ENCODE measurements at regions not wholly inside any gene's neighbourhood (a gene's known extent, or its start where the extent isn't known, plus 50 kb on each side); places are given as distances from the start of the nearest gene placed in this dataset.
"Not testable (repeated sequence)": the region's sequence is repeated elsewhere in the genome, so short reads cannot be mapped to it uniquely, and the experiment has no call there.

DNA sequence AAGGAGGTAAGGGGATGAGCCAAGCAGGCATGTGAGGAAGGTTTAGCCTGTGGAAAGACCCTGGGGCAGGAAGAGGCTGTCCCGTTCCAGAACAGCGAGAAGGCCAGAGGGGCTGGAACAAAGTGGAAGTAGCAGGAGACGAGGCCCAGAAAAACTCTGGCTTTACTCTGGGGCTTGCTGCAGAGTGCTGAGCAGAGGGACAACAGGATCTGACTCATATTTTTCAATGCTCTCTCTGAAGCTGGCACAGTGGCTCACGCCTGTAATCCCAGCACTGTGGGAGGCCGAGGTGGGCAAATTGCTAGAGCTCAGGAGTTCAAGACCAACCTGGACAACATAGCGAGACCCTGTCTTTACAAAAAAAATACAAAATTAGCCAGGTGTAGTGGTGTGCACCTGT, 52.4 kb upstream of the PAX7 start:
- no peak for TF ChIP-seq POLR2AphosphoS5 (IDR thresholded peaks at IDR 0.05; ENCODE audit: borderline replicate concordance, low read depth, low read length)
- no peak for TF ChIP-seq FOXP2 (optimal IDR thresholded peaks at IDR 0.05; ENCODE audit: control extremely low read depth, extremely low read length, insufficient read depth)
- no peak for TF ChIP-seq EZH2 (IDR thresholded peaks at IDR 0.05)
- Histone ChIP-seq H3K9ac (ENCODE audit: insufficient read length) (no peak overlapping the region), H3K4me3 (no peak overlapping the region), H3K36me3 (ENCODE audit: insufficient read depth, low read length) (no peaks in the 10 kb centered on the region), H3K27ac (no peak overlapping the region), H3K9me3 (ENCODE audit: low read depth, low read length) (no peaks in the 10 kb centered on the region)
- no peak for DNase-seq (ENCODE audit: low read depth, low spot score)

GRCh38 chr1:18579267-18579666, 51.4 kb upstream of the PAX7 start:
- not testable (repeated sequence) for DNase-seq (ENCODE audit: low read depth, low spot score); H3K4me3 ChIP-seq; H3K9ac ChIP-seq (ENCODE audit: insufficient read length); H3K27ac ChIP-seq; H3K36me3 ChIP-seq (ENCODE audit: insufficient read depth, low read length); H3K9me3 ChIP-seq (ENCODE audit: low read depth, low read length)

- Histone ChIP-seq H3K4me3 (no peak overlapping the region), H3K36me3 (ENCODE audit: insufficient read depth, low read length) (no peaks in the 10 kb centered on the region), H3K9me3 (ENCODE audit: low read depth, low read length) (no peaks in the 10 kb centered on the region), H3K9ac (ENCODE audit: insufficient read length) (no peak overlapping the region), H3K27ac (no peak overlapping the region)
- DNase-seq (ENCODE audit: low read depth, low spot score): no peak
- TF ChIP-seq FOXP2 (optimal IDR thresholded peaks at IDR 0.05; ENCODE audit: control extremely low read depth, extremely low read length, insufficient read depth) (no peak), EZH2 (IDR thresholded peaks at IDR 0.05) (no peak), POLR2AphosphoS5 (IDR thresholded peaks at IDR 0.05; ENCODE audit: borderline replicate concordance, low read depth, low read length) (no peak)
These were observed 50.6 kb upstream of the PAX7 start for GRCh38 chr1:18580047-18580446.

GRCh38 chr1:18580691-18581419, 49.8 kb upstream of the PAX7 start:
- TF ChIP-seq FOXP2 (optimal IDR thresholded peaks at IDR 0.05; ENCODE audit: control extremely low read depth, extremely low read length, insufficient read depth) (no peak), POLR2AphosphoS5 (IDR thresholded peaks at IDR 0.05; ENCODE audit: borderline replicate concordance, low read depth, low read length) (no peak), EZH2 (IDR thresholded peaks at IDR 0.05) (no peak)
- no peak overlapping the region for H3K4me3 ChIP-seq
- DNase-seq (ENCODE audit: low read depth, low spot score): no peak

More at GRCh38 chr1:18580691-18581419, 49.8 kb upstream of the PAX7 start:
- Histone ChIP-seq H3K9me3 (ENCODE audit: low read depth, low read length) (no peaks in the 10 kb centered on the region), H3K36me3 (ENCODE audit: insufficient read depth, low read length) (no peaks in the 10 kb centered on the region), H3K27ac (no peak overlapping the region), H3K9ac (ENCODE audit: insufficient read length) (no peak overlapping the region)
